ENCODE measurements at regions not wholly inside any gene's neighbourhood (a gene's known extent, or its start where the extent isn't known, plus 50 kb on each side); places are given as distances from the start of the nearest gene placed in this dataset.
"Not testable (repeated sequence)": the region's sequence is repeated elsewhere in the genome, so short reads cannot be mapped to it uniquely, and the experiment has no call there.

- DNase-seq (ENCODE audit: low read depth) = no peak
Measured at GRCh38 chr5:1652873-1653697, 129.3 kb upstream of the LPCAT1 start.

GRCh38 chr5:1651971-1652872, 128.5 kb upstream of the LPCAT1 start:
- DNase-seq (ENCODE audit: low read depth) = no peak

GRCh38 chr5:1651250-1651649, 127.5 kb upstream of the LPCAT1 start:
- no peak for DNase-seq (ENCODE audit: low read depth)

GRCh38 chr5:1649554-1649953, 125.8 kb upstream of the LPCAT1 start:
- no peak for DNase-seq (ENCODE audit: low read depth)

GRCh38 chr5:1648806-1649205, 125.0 kb upstream of the LPCAT1 start:
- DNase-seq (ENCODE audit: low read depth) = peak; percentile 50

GRCh38 chr5:1647580-1647979, 123.8 kb upstream of the LPCAT1 start:
- DNase-seq (ENCODE audit: low read depth) = no peak

GRCh38 chr5:1644810-1645571, 121.2 kb upstream of the LPCAT1 start:
- peak; percentile 11 for DNase-seq (ENCODE audit: low read depth)

GRCh38 chr5:1644393-1644809, 120.6 kb upstream of the LPCAT1 start:
- DNase-seq (ENCODE audit: low read depth) = not testable (repeated sequence)

- DNase-seq (ENCODE audit: low read depth) = no peak
Measured at GRCh38 chr5:1643651-1644392, 120.1 kb upstream of the LPCAT1 start.

GRCh38 chr5:1642621-1643061, 118.9 kb upstream of the LPCAT1 start:
- DNase-seq (ENCODE audit: low read depth) = no peak

GRCh38 chr5:1642221-1642620, 118.5 kb upstream of the LPCAT1 start:
- DNase-seq (ENCODE audit: low read depth) = no peak

- DNase-seq (ENCODE audit: low read depth) = peak; percentile 52
Measured at GRCh38 chr5:1641560-1642166, 117.9 kb upstream of the LPCAT1 start.

GRCh38 chr5:1641041-1641440, 117.3 kb upstream of the LPCAT1 start:
- DNase-seq (ENCODE audit: low read depth) = no peak

- DNase-seq (ENCODE audit: low read depth) = no peak
Measured at GRCh38 chr5:1640421-1640881, 116.7 kb upstream of the LPCAT1 start.

- no peak for DNase-seq (ENCODE audit: low read depth)
Measured at GRCh38 chr5:1639757-1640156, 116.0 kb upstream of the LPCAT1 start.

- no peak for DNase-seq (ENCODE audit: low read depth)
Measured at GRCh38 chr5:1638658-1639400, 115.1 kb upstream of the LPCAT1 start.

- DNase-seq (ENCODE audit: low read depth) = no peak
Measured at GRCh38 chr5:1637639-1638481, 114.1 kb upstream of the LPCAT1 start.

- DNase-seq (ENCODE audit: low read depth) = no peak
Measured at GRCh38 chr5:1636981-1637638, 113.3 kb upstream of the LPCAT1 start.
